Aorta (tissue), 5 donors: ENCODE measurements at regions not wholly inside any gene's neighbourhood (a gene's known extent, or its start where the extent isn't known, plus 50 kb on each side); places are given as distances from the start of the nearest gene placed in this dataset.
"Not testable (repeated sequence)": the region's sequence is repeated elsewhere in the genome, so short reads cannot be mapped to it uniquely, and the experiment has no call there.

Experiments
- ATAC-seq: fragments of 200-7000 bp; cut with Tn5 transposase; one replicate; pipeline ENCODE4 v1.9.1; 2022; ENCODE audit warnings: moderate library complexity; ENCODE audit not compliant: low FRiP score
- DNase-seq, 2 donors: peaks; one replicate each; pipeline ENCODE4 v3.0.0-alpha.2; 2020
- H3K27ac ChIP-seq, 2 donors: one replicate each; pipeline ENCODE4 v1.5.1; 2013; ENCODE audit warnings: low read length in 2 of 2, mild to moderate bottlenecking in 2 of 2, moderate library complexity in 2 of 2, control low read depth in 1 of 2, inconsistent platforms in 1 of 2, low read depth in 1 of 2
- H3K27me3 ChIP-seq, 2 donors: one replicate each; pipeline ENCODE4 v1.6.1; 2013; ENCODE audit warnings: control low read depth in 1 of 2, low read length in 1 of 2, mild to moderate bottlenecking in 1 of 2, moderate library complexity in 1 of 2; ENCODE audit not compliant: insufficient read depth in 2 of 2, control insufficient read depth in 1 of 2
- H3K36me3 ChIP-seq, 2 donors: one replicate each; pipeline ENCODE4 v1.6.1; 2013; ENCODE audit warnings: control low read depth in 1 of 2, low read length in 1 of 2, mild to moderate bottlenecking in 1 of 2; ENCODE audit not compliant: insufficient read depth in 2 of 2, control insufficient read depth in 1 of 2
- H3K4me1 ChIP-seq, 2 donors: one replicate each; pipeline ENCODE4 v1.6.1; 2013; ENCODE audit warnings: low read length in 2 of 2, control low read depth in 1 of 2, mild to moderate bottlenecking in 1 of 2, moderate library complexity in 1 of 2; ENCODE audit not compliant: insufficient read depth in 2 of 2, control insufficient read depth in 1 of 2
- H3K4me3 ChIP-seq, 2 donors: one replicate each; pipeline ENCODE4 v1.5.1; 2013; ENCODE audit warnings: low read length in 2 of 2, control low read depth in 1 of 2, mild to moderate bottlenecking in 1 of 2
- H3K9me3 ChIP-seq: one replicate; pipeline ENCODE4 v1.6.1; 2013; ENCODE audit warnings: mild to moderate bottlenecking, low read length; ENCODE audit not compliant: control insufficient read depth
- WGBS, 2 donors: extraction: QIAGEN DNeasy Blood & Tissue Kit; methylation state at CpG; one replicate each; pipeline ENCODE4 v1.1.7; 2013; 5-methylcytosine and 5-hydroxymethylcytosine counted together
- intact Hi-C, 2 donors: fragments of 100-400 bp; cut with DNase I; formaldehyde crosslinking; loops; one replicate each; pipeline versions ENCODE4 v1.14.2 to v1.15.0; 2022
- donor health status: healthy with polysubstance abuse.
- donor health status: Bipolar disorder and iron deficiency.
- donor health status: DM: no; HTN: no; CAD: no.
- donor health status: DM: no; HTN: no; CAD: no.
- donor health status: DM: yes; HTN: yes; CAD: no.

GRCh38 chr7:81003326-81003725 lies 84.5 kb upstream of the SEMA3C start:
- no peaks in the 10 kb centered on the region for H3K4me1 ChIP-seq
- 47% methylated on average over 3 of the region's 3 CpGs for WGBS, 2 donors
- H3K27me3 ChIP-seq = no peaks in the 10 kb centered on the region
- H3K9me3 ChIP-seq = no peaks in the 10 kb centered on the region
- DNase-seq (no peak), ATAC-seq (no peak)
- no peak overlapping the region for H3K27ac ChIP-seq
- H3K36me3 ChIP-seq = no peaks in the 10 kb centered on the region
- H3K4me3 ChIP-seq = no peak overlapping the region
- intact Hi-C loops = no loop called here

- H3K27ac ChIP-seq = no peak overlapping the region
- intact Hi-C loops = no loop called here
- H3K27me3 ChIP-seq = no peaks in the 10 kb centered on the region
- no peak overlapping the region for H3K4me3 ChIP-seq
- DNase-seq (no peak), ATAC-seq (no peak)
- H3K9me3 ChIP-seq = no peaks in the 10 kb centered on the region
- no peaks in the 10 kb centered on the region for H3K4me1 ChIP-seq
- no peaks in the 10 kb centered on the region for H3K36me3 ChIP-seq
Observed at GRCh38 chr7:81002421-81002820, 83.6 kb upstream of the SEMA3C start.

GRCh38 chr7:80999771-81000170 lies 80.9 kb upstream of the SEMA3C start:
- Histone ChIP-seq H3K9me3 (no peaks in the 10 kb centered on the region), H3K27ac (no peak overlapping the region), H3K27me3 (no peaks in the 10 kb centered on the region), H3K4me3 (no peak overlapping the region), H3K4me1 (no peaks in the 10 kb centered on the region), H3K36me3 (no peaks in the 10 kb centered on the region)
- 88 to 93% methylated on average over 2 of the region's 2 CpGs for WGBS, 2 donors
- intact Hi-C loops = no loop called here
- ATAC-seq = no peak
- no peak for DNase-seq

GRCh38 chr7:80999100-80999499 lies 80.2 kb upstream of the SEMA3C start:
- Histone ChIP-seq H3K9me3 (no peaks in the 10 kb centered on the region), H3K27me3 (no peaks in the 10 kb centered on the region), H3K4me3 (no peak overlapping the region), H3K27ac (no peak overlapping the region), H3K36me3 (no peaks in the 10 kb centered on the region), H3K4me1 (no peaks in the 10 kb centered on the region)
- DNase-seq (no peak), ATAC-seq (no peak)
- intact Hi-C loops = no loop called here
- 69 to 73% methylated on average over 3 of the region's 3 CpGs for WGBS, 2 donors

- ATAC-seq (no peak), DNase-seq (no peak)
- no peak overlapping the region for H3K27ac ChIP-seq
- H3K36me3 ChIP-seq = no peaks in the 10 kb centered on the region
- intact Hi-C loops = no loop called here
- no peak overlapping the region for H3K4me3 ChIP-seq
- no peaks in the 10 kb centered on the region for H3K4me1 ChIP-seq
- no peaks in the 10 kb centered on the region for H3K9me3 ChIP-seq
- WGBS, 2 donors = 90 to 91% methylated on average over 7 of the region's 7 CpGs
- H3K27me3 ChIP-seq = no peaks in the 10 kb centered on the region
Observed at GRCh38 chr7:80997841-80998240, 79.0 kb upstream of the SEMA3C start.

GRCh38 chr7:80996236-80996635 lies 77.4 kb upstream of the SEMA3C start:
- H3K36me3 ChIP-seq, intact Hi-C loops, H3K4me1 ChIP-seq, H3K4me3 ChIP-seq, H3K27me3 ChIP-seq, DNase-seq, H3K9me3 ChIP-seq, H3K27ac ChIP-seq, ATAC-seq: not testable (repeated sequence)
- WGBS, 2 donors = 65 to 80% methylated on average over 2 of the region's 2 CpGs

GRCh38 chr7:80991654-80992053 lies 72.8 kb upstream of the SEMA3C start:
- H3K27me3 ChIP-seq = no peaks in the 10 kb centered on the region
- no peaks in the 10 kb centered on the region for H3K4me1 ChIP-seq
- DNase-seq (no peak), ATAC-seq (no peak)
- intact Hi-C loops = no loop called here
- WGBS, 2 donors = 80 to 84% methylated on average over 5 of the region's 5 CpGs
- no peak overlapping the region for H3K27ac ChIP-seq
- H3K4me3 ChIP-seq = no peak overlapping the region
- no peaks in the 10 kb centered on the region for H3K9me3 ChIP-seq
- no peaks in the 10 kb centered on the region for H3K36me3 ChIP-seq

- no peak for DNase-seq
- Histone ChIP-seq H3K27me3 (no peaks in the 10 kb centered on the region), H3K36me3 (no peaks in the 10 kb centered on the region), H3K9me3 (no peaks in the 10 kb centered on the region), H3K4me1 (no peaks in the 10 kb centered on the region), H3K4me3 (no peak overlapping the region), H3K27ac (no peak overlapping the region)
- intact Hi-C loops = no loop called here
- no peak for ATAC-seq
- 7 to 8% methylated on average over 1 of the region's 1 CpG for WGBS, 2 donors
Observed at GRCh38 chr7:80984619-80985018, 65.8 kb upstream of the SEMA3C start.

GRCh38 chr7:80981405-80981804 lies 62.6 kb upstream of the SEMA3C start:
- H3K9me3 ChIP-seq = peaks cover 2% of the 10 kb centered on the region
- H3K27ac ChIP-seq = no peak overlapping the region
- DNase-seq (no peak), ATAC-seq (no peak)
- intact Hi-C loops = no loop called here
- H3K4me3 ChIP-seq = no peak overlapping the region
- H3K4me1 ChIP-seq = no peaks in the 10 kb centered on the region
- no peaks in the 10 kb centered on the region for H3K36me3 ChIP-seq
- H3K27me3 ChIP-seq = no peaks in the 10 kb centered on the region
- 70 to 83% methylated on average over 3 of the region's 3 CpGs for WGBS, 2 donors
